HepG2 (cell line): ENCODE measurements at regions not wholly inside any gene's neighbourhood (a gene's known extent, or its start where the extent isn't known, plus 50 kb on each side); places are given as distances from the start of the nearest gene placed in this dataset.

Source experiments
- ATAC-seq: fragments of 200-7000 bp; cut with Tn5 transposase; 3 replicates; pipeline ENCODE4 v1.9.1; 2020; ENCODE audit warnings: mild to moderate bottlenecking, moderate library complexity
- BruUV-seq: library from RNA; stranded (reverse); fragments of 400-500 nt; replicated peaks from 2 replicates; lab custom pipeline; 2021; lab: Mats Ljungman, UMichigan
- CTCF ChIA-PET: fragments of 300-600 bp; formaldehyde crosslinking; extraction: SDS; loops from one replicate; lab custom pipeline; 2021; ENCODE audit warnings: low total read pairs, inconsistent platforms, low intra/inter-chr PET ratio; lab: Yijun Ruan, JAX
- POLR2A ChIA-PET: fragments of 350-600 bp; sonication (Branson Sonifier 250); formaldehyde crosslinking; loops from one replicate; lab custom pipeline; 2020; ENCODE audit warnings: antibody characterized with exemption, inconsistent platforms; lab: Yijun Ruan, JAX
- DNase-seq: peaks from one replicate; pipeline ENCODE4 v3.0.0-alpha.2; 2015; ENCODE audit warnings: low spot score
- FAIRE-seq: peaks from 3 replicates; lab custom pipeline; 2011; peaks lifted over from hg19 to GRCh38; lab: Jason Lieb, UNC
- H2AFZ ChIP-seq: one replicate; pipeline ENCODE4 v1.6.1; 2011; ENCODE audit warnings: low read length, inconsistent platforms
- H3K27ac ChIP-seq: fragments of 300-600 bp; 3 replicates; pipeline ENCODE4 v1.8.0; 2011; ENCODE audit warnings: mixed run types, mild to moderate bottlenecking, mixed read lengths, low read length, inconsistent platforms; ENCODE audit not compliant: insufficient read depth; ENCODE audit errors: extremely low read length
- H3K27me3 ChIP-seq, 2 experiments: fragments of 200-600 bp in 1 of 2; 2 replicates in 1 of 2; 3 replicates in 1 of 2; pipeline versions ENCODE4 v1.6.0 to v1.8.0; 2011; ENCODE audit warnings: low read length in 2 of 2, mild to moderate bottlenecking in 2 of 2, moderate library complexity in 2 of 2, inconsistent platforms in 1 of 2; ENCODE audit not compliant: insufficient read depth in 2 of 2, control insufficient read depth in 1 of 2
- H3K36me3 ChIP-seq, 2 experiments: fragments of 200-600 bp in 1 of 2; replicated peaks in 1 of 2; 2 replicates in 1 of 2; 3 replicates in 1 of 2; pipeline versions ENCODE4 v1.5.1 to v1.8.0; 2011; ENCODE audit warnings: low read length in 2 of 2, inconsistent platforms in 1 of 2; ENCODE audit not compliant: insufficient read depth in 2 of 2, control insufficient read depth in 1 of 2
- H3K4me1 ChIP-seq: 2 replicates; pipeline ENCODE4 v1.5.1; 2012; ENCODE audit warnings: low read length, inconsistent platforms; ENCODE audit not compliant: insufficient read depth
- H3K4me2 ChIP-seq: 2 replicates; pipeline ENCODE4 v1.6.0; 2011; ENCODE audit warnings: low read depth, low read length, inconsistent platforms
- H3K4me3 ChIP-seq, 3 experiments: fragments of 200-600 bp in 1 of 3; sonication (generic), shearing (Covaris generic) in 1 of 3; replicated peaks in 1 of 3; 2 replicates each; pipeline ENCODE4 v1.5.1; 2011 to 2016; ENCODE audit warnings: low read length in 3 of 3, inconsistent platforms in 2 of 3, low read depth in 2 of 3, mild to moderate bottlenecking in 2 of 3, control low read depth in 1 of 3, mixed read lengths in 1 of 3; ENCODE audit not compliant: insufficient read depth in 1 of 3
- H3K79me2 ChIP-seq: one replicate; pipeline ENCODE4 v1.6.1; 2011; ENCODE audit warnings: low read length, inconsistent platforms; ENCODE audit not compliant: insufficient read depth
- H3K9ac ChIP-seq: 2 replicates; pipeline ENCODE4 v1.6.0; 2011; ENCODE audit warnings: mild to moderate bottlenecking, low read depth, low read length, inconsistent platforms; ENCODE audit not compliant: insufficient read depth
- H3K9me3 ChIP-seq: 2 replicates; pipeline ENCODE4 v1.5.1; 2012; ENCODE audit warnings: mild to moderate bottlenecking, low read length
- H4K20me1 ChIP-seq: 2 replicates; pipeline ENCODE4 v1.6.0; 2011; ENCODE audit warnings: inconsistent platforms, mild to moderate bottlenecking, low read length, moderate library complexity; ENCODE audit not compliant: insufficient read depth
- BRF2 ChIP-seq: sonication (generic); formaldehyde crosslinking; IDR thresholded peaks from 2 replicates; pipeline ENCODE4 v1.8.1; 2022; ENCODE audit warnings: mild to moderate bottlenecking, missing genetic modification reagents
- CEBPB ChIP-seq: IDR thresholded peaks from 2 replicates; pipeline ENCODE4 v1.6.1; 2011; ENCODE audit warnings: low read depth, low read length, improper control_type of control experiment, borderline replicate concordance
- CEBPG ChIP-seq: IDR thresholded peaks from 2 replicates; pipeline ENCODE4 v1.6.1; 2016
- CTCF ChIP-seq: sonication (generic); formaldehyde crosslinking; IDR thresholded peaks from 2 replicates; pipeline ENCODE4 v1.5.0; 2020; ENCODE audit warnings: mild to moderate bottlenecking, missing genetic modification reagents, moderate library complexity
- DMTF1 ChIP-seq: sonication (generic); formaldehyde crosslinking; IDR thresholded peaks from 2 replicates; pipeline ENCODE4 v1.4.0; 2020; ENCODE audit warnings: mild to moderate bottlenecking, missing genetic modification reagents
- FOXP1 ChIP-seq, 2 experiments: fragments of 450-650 bp in 1 of 2; IDR thresholded peaks; 2 replicates each; pipeline ENCODE4 v1.6.1; 2017 to 2018; ENCODE audit warnings: antibody characterized with exemption in 1 of 2
- GATAD2A ChIP-seq: IDR thresholded peaks from 2 replicates; pipeline ENCODE4 v1.6.1; 2016
- HIVEP1 ChIP-seq: sonication (generic); formaldehyde crosslinking; IDR thresholded peaks from 2 replicates; pipeline ENCODE4 v1.4.0; 2020; ENCODE audit warnings: mild to moderate bottlenecking, missing genetic modification reagents
- RAD21 ChIP-seq: fragments of 450-650 bp; formaldehyde crosslinking; IDR thresholded peaks from 2 replicates; pipeline ENCODE4 v1.5.0; 2020; ENCODE audit warnings: mild to moderate bottlenecking
- SMC3 ChIP-seq: IDR thresholded peaks from 2 replicates; pipeline ENCODE4 v1.6.1; 2011; ENCODE audit warnings: low read length, improper control_type of control experiment
- STAG1 ChIP-seq: sonication (generic); formaldehyde crosslinking; IDR thresholded peaks from 2 replicates; pipeline ENCODE4 v1.4.0; 2020; ENCODE audit warnings: missing genetic modification reagents
- TEAD2 ChIP-seq: sonication (generic); formaldehyde crosslinking; IDR thresholded peaks from 2 replicates; pipeline ENCODE4 v1.9.0; 2021; ENCODE audit warnings: missing genetic modification reagents
- U2AF1 ChIP-seq: fragments of 200-400 bp; formaldehyde crosslinking; optimal IDR thresholded peaks from 2 replicates; pipeline ENCODE3; 2017; ENCODE audit warnings: mild to moderate bottlenecking, low read depth, low read length
- ZFP91 ChIP-seq: sonication (generic); formaldehyde crosslinking; IDR thresholded peaks from 2 replicates; pipeline ENCODE4 v1.9.0; 2022; ENCODE audit warnings: missing genetic modification reagents, mild to moderate bottlenecking, borderline replicate concordance
- ZNF12 ChIP-seq: sonication (generic); formaldehyde crosslinking; IDR thresholded peaks from 2 replicates; pipeline ENCODE4 v1.5.0; 2020; ENCODE audit warnings: missing genetic modification reagents
- ZNF468 ChIP-seq: sonication (generic); formaldehyde crosslinking; IDR thresholded peaks from 2 replicates; pipeline ENCODE4 v1.8.0; 2022; ENCODE audit warnings: mild to moderate bottlenecking, moderate library complexity, missing genetic modification reagents
- ZNF652 ChIP-seq: IDR thresholded peaks from 2 replicates; pipeline ENCODE4 v1.6.1; 2016; ENCODE audit warnings: low read depth, borderline replicate concordance
- ZNF704 ChIP-seq: sonication (generic); formaldehyde crosslinking; IDR thresholded peaks from 2 replicates; pipeline ENCODE4 v1.8.1; 2023; ENCODE audit warnings: mild to moderate bottlenecking, inconsistent platforms, moderate library complexity, missing genetic modification reagents, borderline replicate concordance
- in situ Hi-C: cut with HindIII; loops from 2 replicates; pipeline ENCODE4 v1.10.0; 2017; ENCODE audit warnings: low pct_unique_long_range_greater_than_20kb; ENCODE audit not compliant: extremely low pct_ligation_motif_present
- intact Hi-C: fragments of 100-400 bp; cut with micrococcal nuclease; formaldehyde crosslinking; loops from one replicate; pipeline ENCODE4 v1.10.0; 2022; ENCODE audit not compliant: unreplicated experiment

- Histone ChIP-seq H3K9me3 (no peaks in the 10 kb centered on the region), H3K4me3 (no peak overlapping the region), H3K79me2 (no peaks in the 10 kb centered on the region), H4K20me1 (no peaks in the 10 kb centered on the region), H3K9ac (no peak overlapping the region), H3K27ac (no peak overlapping the region), H3K4me2 (no peak overlapping the region), H3K36me3 (no peaks in the 10 kb centered on the region), H2AFZ (no peak overlapping the region), H3K4me1 (no peaks in the 10 kb centered on the region), H3K27me3 (no peaks in the 10 kb centered on the region)
- in situ Hi-C loops (loop anchor here (25.0 kb wide), 2 partner anchors 247 to 1303 kb away; no protein-coding TSS in a partner anchor), intact Hi-C loops (loop anchor here (1.0 kb wide), 3 partner anchors 237 to 1293 kb away; no protein-coding TSS in a partner anchor)
- CTCF ChIA-PET, result interaction anchor here (1.3 to 2.5 kb wide), 4 partner anchors 237 to 1292 kb away, joined by 3 to 13 read pairs (median 7); no protein-coding TSS in a partner anchor
- FAIRE-seq (peak; percentile 84), DNase-seq (peak; percentile 42), ATAC-seq (peak; percentile 98)
- no TSS peak for BruUV-seq
- POLR2A ChIA-PET, result interaction anchor here (0.6 to 1.0 kb wide), 2 partner anchors 352 to 920 kb away, joined by 3 read pairs; no protein-coding TSS in a partner anchor
- TF ChIP-seq ZNF12, result 0 out of 2 replicates have a peak, but pooled peaks have one; percentile 21
- TF ChIP-seq ZNF652 (CRISPR knock-in tag), result peak; percentile 35; the same call in 1 of the 2 replicates
- TF ChIP-seq CEBPB, result peak; percentile 92
- no peak for TF ChIP-seq ZFP91 (CRISPR knock-in tag)
- TF ChIP-seq GATAD2A (CRISPR knock-in tag), result 0 out of 2 replicates have a peak, but pooled peaks have one; percentile 22
- no peak for TF ChIP-seq ZNF468 (CRISPR knock-in tag)
- TF ChIP-seq U2AF1, result no peak
- TF ChIP-seq SMC3, result peak; percentile 69
- peak; percentile 56 for TF ChIP-seq STAG1 (CRISPR knock-in tag)
- TF ChIP-seq CTCF, result peak; percentile 69
- TF ChIP-seq RAD21 (CRISPR knock-in tag), result peak; percentile 12; the same call in 1 of the 2 replicates
- no peak for TF ChIP-seq ZNF704 (CRISPR knock-in tag)
- no peak for TF ChIP-seq BRF2 (CRISPR knock-in tag)
- no peak for TF ChIP-seq TEAD2 (CRISPR knock-in tag)
- TF ChIP-seq CEBPG (CRISPR knock-in tag), result peak; percentile 62
- TF ChIP-seq FOXP1 (IDR thresholded peaks at IDR 0.05), result no peak
- 0 out of 2 replicates have a peak, but pooled peaks have one; percentile 36 for TF ChIP-seq FOXP1 (CRISPR knock-in tag; IDR thresholded peaks at IDR 0.05)
- no peak for TF ChIP-seq DMTF1
- TF ChIP-seq HIVEP1 (CRISPR knock-in tag), result no peak
Observed at GRCh38 chr5:97534166-97534565, 351.1 kb upstream of the RIOK2 start.
